GM12891 (cell line): ENCODE measurements at regions not wholly inside any gene's neighbourhood (a gene's known extent, or its start where the extent isn't known, plus 50 kb on each side); places are given as distances from the start of the nearest gene placed in this dataset.

Source experiments
- DNase-seq: peaks from one replicate; pipeline ENCODE4 v3.0.0; 2011; ENCODE audit warnings: low spot score; ENCODE audit not compliant: insufficient read length
- FAIRE-seq: peaks from 2 replicates; lab custom pipeline; 2011; peaks lifted over from hg19 to GRCh38; lab: Jason Lieb, UNC
- PAX5 ChIP-seq: IDR thresholded peaks from 2 replicates; pipeline ENCODE4 v1.6.1; 2011; ENCODE audit warnings: low read length, moderate library complexity, mild to moderate bottlenecking; ENCODE audit not compliant: insufficient read depth, severe bottlenecking
- POLR2A ChIP-seq: IDR thresholded peaks from 2 replicates; pipeline ENCODE4 v1.6.1; 2011; ENCODE audit warnings: low read depth, low read length, control low read depth
- POLR2AphosphoS5 ChIP-seq: IDR thresholded peaks from 2 replicates; pipeline ENCODE4 v1.6.1; 2011; ENCODE audit warnings: low read depth, low read length, control low read depth
- POU2F2 ChIP-seq: IDR thresholded peaks from 2 replicates; pipeline ENCODE4 v1.6.1; 2011; ENCODE audit warnings: low read depth, mild to moderate bottlenecking, control low read depth, low read length, moderate library complexity
- SPI1 ChIP-seq: IDR thresholded peaks from 2 replicates; pipeline ENCODE4 v1.6.1; 2011; ENCODE audit warnings: low read depth, low read length, control low read depth
- TAF1 ChIP-seq: IDR thresholded peaks from 2 replicates; pipeline ENCODE4 v1.6.1; 2011; ENCODE audit warnings: low read depth, low read length, control low read depth

GRCh38 chr2:223526106-223526505 lies 76.1 kb downstream of the SCG2 start:
- DNase-seq = no peak
- TF ChIP-seq PAX5 = no peak
- no peak for FAIRE-seq

GRCh38 chr2:223528036-223528435 lies 74.1 kb downstream of the SCG2 start:
- FAIRE-seq = no peak
- TF ChIP-seq TAF1 = no peak
- TF ChIP-seq POU2F2 = no peak
- DNase-seq = no peak

- TF ChIP-seq POLR2AphosphoS5 (no peak), POLR2A (no peak), POU2F2 (no peak), SPI1 (no peak), TAF1 (no peak), PAX5 (no peak)
- FAIRE-seq (no peak), DNase-seq (no peak)
These were observed 72.5 kb downstream of the SCG2 start for GRCh38 chr2:223529696-223530095.

- TF ChIP-seq POLR2AphosphoS5 = no peak
- no peak for TF ChIP-seq POU2F2
- TF ChIP-seq TAF1 = no peak
- no peak for TF ChIP-seq PAX5
- no peak for TF ChIP-seq POLR2A
- TF ChIP-seq SPI1 = no peak
- DNase-seq (no peak), FAIRE-seq (no peak)
These were observed 71.3 kb downstream of the SCG2 start for GRCh38 chr2:223530811-223531210.

GRCh38 chr2:223532161-223532560 lies 70.0 kb downstream of the SCG2 start:
- no peak for DNase-seq
- no peak for FAIRE-seq
- TF ChIP-seq POU2F2 = no peak
- no peak for TF ChIP-seq POLR2AphosphoS5
- TF ChIP-seq SPI1 = no peak

GRCh38 chr2:223532712-223533111 lies 69.4 kb downstream of the SCG2 start:
- TF ChIP-seq POU2F2 (no peak), SPI1 (no peak), POLR2AphosphoS5 (no peak), PAX5 (no peak)
- DNase-seq (no peak), FAIRE-seq (no peak)

GRCh38 chr2:223536546-223536945 lies 65.6 kb downstream of the SCG2 start:
- DNase-seq (no peak), FAIRE-seq (no peak)
- TF ChIP-seq POU2F2 (no peak), TAF1 (no peak), SPI1 (no peak), POLR2A (no peak), PAX5 (no peak), POLR2AphosphoS5 (no peak)

- FAIRE-seq = no peak
These were observed 65.0 kb downstream of the SCG2 start for GRCh38 chr2:223537115-223537514.

GRCh38 chr2:223537651-223538601 lies 64.2 kb downstream of the SCG2 start:
- no peak for DNase-seq
- TF ChIP-seq POU2F2 (no peak), TAF1 (no peak), POLR2AphosphoS5 (no peak), PAX5 (no peak), POLR2A (no peak), SPI1 (no peak)
- no peak for FAIRE-seq

More at GRCh38 chr2:223537115-223537514, 65.0 kb downstream of the SCG2 start:
- no peak for DNase-seq
- no peak for TF ChIP-seq PAX5
- TF ChIP-seq SPI1 = no peak
- no peak for TF ChIP-seq POLR2A
- TF ChIP-seq POU2F2 = no peak
- TF ChIP-seq POLR2AphosphoS5 = no peak
- no peak for TF ChIP-seq TAF1

- no peak for FAIRE-seq
- TF ChIP-seq POLR2AphosphoS5 (no peak), POU2F2 (no peak), TAF1 (no peak), SPI1 (no peak), PAX5 (no peak), POLR2A (no peak)
- no peak for DNase-seq
These were observed 63.2 kb downstream of the SCG2 start for GRCh38 chr2:223538920-223539440.
